Keratinocyte (primary cell): ENCODE measurements at regions not wholly inside any gene's neighbourhood (a gene's known extent, or its start where the extent isn't known, plus 50 kb on each side); places are given as distances from the start of the nearest gene placed in this dataset.

Experiments
- DNase-seq: peaks from one replicate; pipeline ENCODE4 v3.0.0-alpha.2; 2011; ENCODE audit warnings: low read depth, missing footprints, low spot score
- FAIRE-seq: peaks from 2 replicates; lab custom pipeline; 2011; peaks lifted over from hg19 to GRCh38; lab: Jason Lieb, UNC
- H2AFZ ChIP-seq: 2 replicates; pipeline ENCODE4 v1.6.0; 2012; ENCODE audit warnings: low read length, control low read depth, inconsistent platforms; ENCODE audit not compliant: control insufficient read depth
- H3K27ac ChIP-seq: 2 replicates; pipeline ENCODE4 v1.5.1; 2011; ENCODE audit warnings: low read length; ENCODE audit not compliant: control insufficient read depth, insufficient read depth
- H3K27me3 ChIP-seq: 3 replicates; pipeline ENCODE4 v1.6.0; 2011; ENCODE audit warnings: low read length; ENCODE audit not compliant: control insufficient read depth, insufficient read depth; ENCODE audit errors: extremely low read depth
- H3K36me3 ChIP-seq, 2 experiments: 2 replicates in 1 of 2; 3 replicates in 1 of 2; pipeline ENCODE4 v1.5.1; 2011; ENCODE audit warnings: low read length in 2 of 2, mild to moderate bottlenecking in 1 of 2; ENCODE audit not compliant: control insufficient read depth in 2 of 2, insufficient read depth in 2 of 2; ENCODE audit errors: extremely low read depth in 1 of 2
- H3K4me1 ChIP-seq: 3 replicates; pipeline ENCODE4 v1.5.1; 2011; ENCODE audit warnings: low read length; ENCODE audit not compliant: control insufficient read depth, insufficient read depth; ENCODE audit errors: extremely low read depth
- H3K4me2 ChIP-seq: 3 replicates; pipeline ENCODE4 v1.6.0; 2011; ENCODE audit warnings: low read depth, low read length; ENCODE audit not compliant: control insufficient read depth, insufficient read depth; ENCODE audit errors: extremely low read depth
- H3K4me3 ChIP-seq, 3 experiments: fragments of 200-600 bp in 1 of 3; sonication (generic) in 1 of 3; 2 replicates in 2 of 3; 3 replicates in 1 of 3; pipeline ENCODE4 v1.5.1; 2011 to 2016; ENCODE audit warnings: low read length in 3 of 3, mild to moderate bottlenecking in 3 of 3, control low read depth in 2 of 3, inconsistent platforms in 1 of 3, low read depth in 1 of 3, mixed read lengths in 1 of 3, mixed run types in 1 of 3, moderate library complexity in 1 of 3; ENCODE audit not compliant: control insufficient read depth in 2 of 3, insufficient read depth in 2 of 3; ENCODE audit errors: extremely low read depth in 1 of 3
- H3K79me2 ChIP-seq: 2 replicates; pipeline ENCODE4 v1.6.0; 2012; ENCODE audit warnings: low read length; ENCODE audit not compliant: control insufficient read depth, insufficient read depth
- H3K9ac ChIP-seq: 3 replicates; pipeline ENCODE4 v1.6.0; 2011; ENCODE audit warnings: low read length; ENCODE audit not compliant: control insufficient read depth, insufficient read depth; ENCODE audit errors: extremely low read depth
- H3K9me1 ChIP-seq: 3 replicates; pipeline ENCODE4 v1.6.0; 2011; ENCODE audit warnings: low read length; ENCODE audit not compliant: control insufficient read depth, insufficient read depth; ENCODE audit errors: extremely low read depth
- H3K9me3 ChIP-seq: 2 replicates; pipeline ENCODE4 v1.5.1; 2012; ENCODE audit warnings: low read depth, low read length; ENCODE audit not compliant: control insufficient read depth
- H4K20me1 ChIP-seq: 3 replicates; pipeline ENCODE4 v1.6.0; 2011; ENCODE audit warnings: low read length; ENCODE audit not compliant: control insufficient read depth, insufficient read depth; ENCODE audit errors: extremely low read depth
- EZH2 ChIP-seq: IDR thresholded peaks from one replicate; pipeline ENCODE4 v1.6.1; 2012; ENCODE audit warnings: inconsistent platforms, mild to moderate bottlenecking, low read length, moderate library complexity
- dilution Hi-C: fragments of 300-500 bp; cut with MboI; formaldehyde crosslinking; loops from one replicate; pipeline ENCODE4 v1.7.0; 2020; ENCODE audit warnings: low sequenced_read_pairs; ENCODE audit not compliant: extremely low pct_ligation_motif_present
- TF ChIP-seq, protein P1 (sequence below), 3 experiments: IDR thresholded peaks in 1 of 3; conservative IDR thresholded peaks in 1 of 3; optimal IDR thresholded peaks in 1 of 3; 2 replicates in 2 of 3; 3 replicates in 1 of 3; pipeline versions ENCODE3 to v1.5.1; 2011; ENCODE audit warnings: low read length in 3 of 3, mild to moderate bottlenecking in 3 of 3, moderate library complexity in 2 of 3, control low read depth in 1 of 3, inconsistent platforms in 1 of 3; ENCODE audit not compliant: insufficient read depth in 2 of 3; ENCODE audit errors: extremely low read depth in 1 of 3

- dilution Hi-C loops = no loop called here
- Histone ChIP-seq H3K9me1 (no peaks in the 10 kb centered on the region), H3K9ac (no peak overlapping the region), H3K79me2 (no peaks in the 10 kb centered on the region), H3K4me2 (no peak overlapping the region), H3K4me3 (no peak overlapping the region), H3K36me3 (no peaks in the 10 kb centered on the region), H3K9me3 (no peaks in the 10 kb centered on the region), H3K4me1 (peaks cover 15% of the 10 kb centered on the region), H3K27ac (no peak overlapping the region), H4K20me1 (no peaks in the 10 kb centered on the region), H3K27me3 (no peaks in the 10 kb centered on the region), H2AFZ (no peak overlapping the region)
- no peak for TF ChIP-seq EZH2
- FAIRE-seq = no peak
- DNase-seq = no peak
Observed at GRCh38 chr7:47672271-47672791, 90.4 kb upstream of the TNS3 start.

DNA sequence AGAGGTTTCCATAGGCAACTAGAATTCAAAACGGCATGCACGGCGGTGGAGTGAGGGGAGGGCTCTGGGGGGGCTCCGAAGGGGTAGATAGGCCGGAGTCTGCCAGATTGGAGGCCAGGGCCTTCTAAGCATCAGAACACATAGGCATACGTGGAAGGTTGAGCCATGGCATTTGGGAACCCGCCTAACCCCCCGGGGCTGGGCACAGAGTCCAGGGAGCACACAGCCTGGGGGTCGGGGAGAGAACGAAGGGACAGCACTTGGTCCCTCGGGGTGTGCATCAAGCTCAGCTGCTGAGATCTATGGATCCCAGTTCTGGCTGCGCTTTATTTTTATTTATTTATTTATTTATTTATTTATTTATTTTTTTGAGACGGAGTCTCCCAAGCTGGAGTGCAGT lies 89.4 kb upstream of the TNS3 start:
- FAIRE-seq (no peak), DNase-seq (no peak)
- dilution Hi-C loops = no loop called here
- no peak overlapping the region for H3K9ac ChIP-seq
- H3K9me1 ChIP-seq = no peaks in the 10 kb centered on the region
- H3K36me3 ChIP-seq = no peaks in the 10 kb centered on the region
- no peak overlapping the region for H2AFZ ChIP-seq
- H3K4me1 ChIP-seq = peaks cover 15% of the 10 kb centered on the region
- TF ChIP-seq, protein P1, sequence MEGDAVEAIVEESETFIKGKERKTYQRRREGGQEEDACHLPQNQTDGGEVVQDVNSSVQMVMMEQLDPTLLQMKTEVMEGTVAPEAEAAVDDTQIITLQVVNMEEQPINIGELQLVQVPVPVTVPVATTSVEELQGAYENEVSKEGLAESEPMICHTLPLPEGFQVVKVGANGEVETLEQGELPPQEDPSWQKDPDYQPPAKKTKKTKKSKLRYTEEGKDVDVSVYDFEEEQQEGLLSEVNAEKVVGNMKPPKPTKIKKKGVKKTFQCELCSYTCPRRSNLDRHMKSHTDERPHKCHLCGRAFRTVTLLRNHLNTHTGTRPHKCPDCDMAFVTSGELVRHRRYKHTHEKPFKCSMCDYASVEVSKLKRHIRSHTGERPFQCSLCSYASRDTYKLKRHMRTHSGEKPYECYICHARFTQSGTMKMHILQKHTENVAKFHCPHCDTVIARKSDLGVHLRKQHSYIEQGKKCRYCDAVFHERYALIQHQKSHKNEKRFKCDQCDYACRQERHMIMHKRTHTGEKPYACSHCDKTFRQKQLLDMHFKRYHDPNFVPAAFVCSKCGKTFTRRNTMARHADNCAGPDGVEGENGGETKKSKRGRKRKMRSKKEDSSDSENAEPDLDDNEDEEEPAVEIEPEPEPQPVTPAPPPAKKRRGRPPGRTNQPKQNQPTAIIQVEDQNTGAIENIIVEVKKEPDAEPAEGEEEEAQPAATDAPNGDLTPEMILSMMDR (optimal IDR thresholded peaks at IDR 0.05 in 1 of 3, IDR thresholded peaks at IDR 0.05 in 1 of 3, conservative IDR thresholded peaks at IDR 0.05 in 1 of 3; ENCODE audit: extremely low read depth in 1 of 3, insufficient read depth in 2 of 3, low read length in 3 of 3) = no peak
- TF ChIP-seq EZH2 = no peak
- H3K27me3 ChIP-seq = no peaks in the 10 kb centered on the region
- H4K20me1 ChIP-seq = no peaks in the 10 kb centered on the region
- H3K4me3 ChIP-seq = no peak overlapping the region
- H3K4me2 ChIP-seq = no peak overlapping the region
- no peaks in the 10 kb centered on the region for H3K79me2 ChIP-seq
- H3K27ac ChIP-seq = no peak overlapping the region
- no peaks in the 10 kb centered on the region for H3K9me3 ChIP-seq

GRCh38 chr7:47670729-47671128 lies 88.8 kb upstream of the TNS3 start:
- H3K9me1 ChIP-seq = no peaks in the 10 kb centered on the region
- no peaks in the 10 kb centered on the region for H3K9me3 ChIP-seq
- H3K79me2 ChIP-seq = no peaks in the 10 kb centered on the region
- TF ChIP-seq, protein P1 (optimal IDR thresholded peaks at IDR 0.05 in 1 of 3, IDR thresholded peaks at IDR 0.05 in 1 of 3, conservative IDR thresholded peaks at IDR 0.05 in 1 of 3; ENCODE audit: extremely low read depth in 1 of 3, insufficient read depth in 2 of 3, low read length in 3 of 3) = no peak
- TF ChIP-seq EZH2 = no peak
- no peak overlapping the region for H3K4me2 ChIP-seq
- dilution Hi-C loops = no loop called here
- H3K27me3 ChIP-seq = no peaks in the 10 kb centered on the region
- H3K4me1 ChIP-seq = peaks cover 15% of the 10 kb centered on the region
- no peak overlapping the region for H3K4me3 ChIP-seq
- DNase-seq (no peak), FAIRE-seq (no peak)
- H3K9ac ChIP-seq = no peak overlapping the region
- H3K27ac ChIP-seq = no peak overlapping the region
- H2AFZ ChIP-seq = no peak overlapping the region
- no peaks in the 10 kb centered on the region for H3K36me3 ChIP-seq
- H4K20me1 ChIP-seq = no peaks in the 10 kb centered on the region
